ENCODE measurements at regions not wholly inside any gene's neighbourhood (a gene's known extent, or its start where the extent isn't known, plus 50 kb on each side); places are given as distances from the start of the nearest gene placed in this dataset.

GRCh38 chr11:36929401-36929800 is 331.4 kb upstream of the RAG2 start:
- no peak for FAIRE-seq

- no peak for FAIRE-seq
Measured at GRCh38 chr11:36928621-36929020, 330.6 kb upstream of the RAG2 start.

GRCh38 chr11:36899800-36900199 is 301.8 kb upstream of the RAG2 start:
- no peak for FAIRE-seq

GRCh38 chr11:36890841-36891240 is 292.8 kb upstream of the RAG2 start:
- FAIRE-seq, result no peak

- no peak for FAIRE-seq
Measured at GRCh38 chr11:36890121-36890679, 292.2 kb upstream of the RAG2 start.

GRCh38 chr11:36885154-36885553 is 287.1 kb upstream of the RAG2 start:
- no peak for FAIRE-seq

- no peak for FAIRE-seq
Measured at GRCh38 chr11:36878737-36879136, 280.7 kb upstream of the RAG2 start.

GRCh38 chr11:36877149-36877548 is 279.1 kb upstream of the RAG2 start:
- no peak for FAIRE-seq

GRCh38 chr11:36876266-36876665 is 278.2 kb upstream of the RAG2 start:
- FAIRE-seq, result no peak

GRCh38 chr11:36874291-36874690 is 276.3 kb upstream of the RAG2 start:
- no peak for FAIRE-seq

- FAIRE-seq, result no peak
Measured at GRCh38 chr11:36870361-36870760, 272.3 kb upstream of the RAG2 start.

- no peak for FAIRE-seq
Measured at GRCh38 chr11:36868380-36868779, 270.3 kb upstream of the RAG2 start.

GRCh38 chr11:36865846-36866245 is 267.8 kb upstream of the RAG2 start:
- no peak for FAIRE-seq

- FAIRE-seq, result no peak
Measured at GRCh38 chr11:36854875-36855274, 256.8 kb upstream of the RAG2 start.

GRCh38 chr11:36848660-36849059 is 250.6 kb upstream of the RAG2 start:
- no peak for FAIRE-seq

GRCh38 chr11:36840378-36840777 is 242.3 kb upstream of the RAG2 start:
- no peak for FAIRE-seq

- no peak for FAIRE-seq
Measured at GRCh38 chr11:36837831-36838437, 239.9 kb upstream of the RAG2 start.

- no peak for FAIRE-seq
Measured at GRCh38 chr11:36825251-36825650, 227.2 kb upstream of the RAG2 start.

GRCh38 chr11:36824349-36824748 is 226.3 kb upstream of the RAG2 start:
- FAIRE-seq, result no peak

- FAIRE-seq, result no peak
Measured at GRCh38 chr11:36822829-36823228, 224.8 kb upstream of the RAG2 start.

- FAIRE-seq, result no peak
Measured at GRCh38 chr11:36818410-36818809, 220.4 kb upstream of the RAG2 start.

- FAIRE-seq, result no peak
Measured at GRCh38 chr11:36817336-36817965, 219.4 kb upstream of the RAG2 start.

- FAIRE-seq, result no peak
Measured at GRCh38 chr11:36809303-36809702, 211.3 kb upstream of the RAG2 start.

- no peak for FAIRE-seq
Measured at GRCh38 chr11:36807871-36808270, 209.8 kb upstream of the RAG2 start.

- no peak for FAIRE-seq
Measured at GRCh38 chr11:36803084-36803483, 205.0 kb upstream of the RAG2 start.

All from G401.6 (cell line).